Ramos (cell line): ENCODE measurements at regions not wholly inside any gene's neighbourhood (a gene's known extent, or its start where the extent isn't known, plus 50 kb on each side); places are given as distances from the start of the nearest gene placed in this dataset.
"Not testable (repeated sequence)": the region's sequence is repeated elsewhere in the genome, so short reads cannot be mapped to it uniquely, and the experiment has no call there.

Experiments used
- in situ Hi-C: fragments of 300-500 bp; cut with MboI; formaldehyde crosslinking; loops from one replicate; pipeline ENCODE4 v1.14.3; 2022; ENCODE audit warnings: low sequenced_read_pairs; ENCODE audit not compliant: unreplicated experiment

DNA sequence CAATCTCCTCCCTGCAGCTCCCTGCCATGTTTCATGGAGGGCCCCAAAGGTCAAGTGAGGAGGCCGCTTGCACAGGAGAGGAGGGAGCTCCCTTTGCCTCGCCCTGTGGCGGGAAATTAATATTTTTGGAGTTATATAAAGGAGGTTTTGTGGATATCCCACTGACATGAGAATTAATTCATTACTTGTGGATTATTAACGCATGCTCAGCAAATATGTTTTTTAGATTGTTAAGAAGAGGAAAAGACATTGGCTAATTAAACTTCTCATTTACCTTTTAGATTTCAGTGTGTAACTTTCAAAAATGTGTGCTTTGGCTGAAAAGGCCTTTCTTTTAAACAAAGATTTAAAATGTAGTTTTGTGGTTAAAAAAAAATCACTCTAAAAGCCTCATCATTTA is 474.0 kb downstream of the SOCS6 start:
- in situ Hi-C loops = no loop called here

GRCh38 chr18:70758780-70759179 is 469.9 kb downstream of the SOCS6 start:
- in situ Hi-C loops = no loop called here

DNA sequence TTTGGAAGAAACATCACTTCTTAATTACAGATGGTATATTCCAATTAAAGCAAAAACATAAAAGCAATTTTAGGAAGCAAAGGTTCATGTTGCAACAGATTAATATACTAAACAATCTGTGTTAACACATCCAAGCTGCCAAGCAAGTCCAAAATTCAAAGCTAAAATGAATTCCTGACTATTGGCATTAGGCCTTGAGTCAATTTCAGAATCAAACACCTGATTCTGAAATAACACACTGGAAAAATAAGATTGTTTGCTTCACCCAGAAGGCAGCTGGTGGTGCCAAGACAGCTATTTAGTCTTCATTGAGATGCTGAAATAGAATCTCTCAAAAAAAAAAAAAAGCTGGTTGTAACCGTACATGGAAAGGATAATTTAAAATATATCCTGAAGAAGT is 465.6 kb downstream of the SOCS6 start:
- in situ Hi-C loops = no loop called here

- in situ Hi-C loops = no loop called here
Measured at GRCh38 chr18:70732916-70733315, 444.1 kb downstream of the SOCS6 start.

DNA sequence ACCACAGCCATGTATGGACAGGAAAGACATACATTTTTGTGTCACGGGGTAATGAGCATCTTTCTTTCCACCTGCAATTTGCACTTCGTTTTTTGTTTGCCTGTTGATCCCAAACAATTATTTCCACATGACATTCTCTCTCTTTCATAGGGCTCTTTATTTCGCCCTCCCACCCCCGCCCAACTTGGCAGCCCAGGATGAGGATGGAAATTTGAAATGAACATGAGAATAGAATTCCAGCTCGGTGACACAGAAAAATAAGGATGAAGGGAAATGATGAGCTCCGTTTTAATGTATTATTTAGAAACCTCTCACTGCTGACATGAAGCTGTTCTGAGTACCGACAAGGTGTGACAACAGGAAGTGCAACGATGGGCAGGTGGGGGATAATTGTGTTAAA is 443.3 kb downstream of the SOCS6 start:
- in situ Hi-C loops = no loop called here

GRCh38 chr18:70720607-70721006 is 431.8 kb downstream of the SOCS6 start:
- in situ Hi-C loops = no loop called here

GRCh38 chr18:70709720-70710119 is 420.9 kb downstream of the SOCS6 start:
- in situ Hi-C loops = no loop called here

- in situ Hi-C loops = no loop called here
Measured at GRCh38 chr18:70709144-70709543, 420.3 kb downstream of the SOCS6 start.

- in situ Hi-C loops = no loop called here
Measured at GRCh38 chr18:70705831-70706416, 417.1 kb downstream of the SOCS6 start.

DNA sequence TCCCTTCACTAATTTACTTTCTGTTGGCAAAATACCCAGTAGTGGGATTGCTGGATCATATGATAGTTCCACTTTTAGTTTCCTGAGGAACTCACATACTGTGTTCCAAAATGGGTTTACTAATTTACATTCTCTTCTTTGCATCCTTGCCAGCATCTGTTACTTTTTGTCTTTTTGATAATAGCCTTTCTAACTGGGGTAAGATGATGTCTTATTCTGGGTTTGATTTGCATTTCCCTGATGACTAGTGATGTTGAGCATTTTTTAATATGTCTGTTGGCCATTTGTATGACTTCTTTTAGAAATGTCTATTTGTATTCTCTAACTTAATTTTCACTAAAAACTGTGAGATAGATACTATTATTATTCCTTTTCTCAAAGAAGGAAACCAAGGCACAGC is 411.7 kb downstream of the SOCS6 start:
- in situ Hi-C loops = no loop called here

GRCh38 chr18:70698574-70698973 is 409.7 kb downstream of the SOCS6 start:
- in situ Hi-C loops = no loop called here

GRCh38 chr18:70693246-70693645 is 404.4 kb downstream of the SOCS6 start:
- in situ Hi-C loops = no loop called here

- in situ Hi-C loops = not testable (repeated sequence)
Measured at GRCh38 chr18:70689765-70690164, 400.9 kb downstream of the SOCS6 start.

- in situ Hi-C loops = no loop called here
Measured at GRCh38 chr18:70688286-70688685, 399.4 kb downstream of the SOCS6 start.

- in situ Hi-C loops = no loop called here
Measured at GRCh38 chr18:70684821-70685220, 396.0 kb downstream of the SOCS6 start.

DNA sequence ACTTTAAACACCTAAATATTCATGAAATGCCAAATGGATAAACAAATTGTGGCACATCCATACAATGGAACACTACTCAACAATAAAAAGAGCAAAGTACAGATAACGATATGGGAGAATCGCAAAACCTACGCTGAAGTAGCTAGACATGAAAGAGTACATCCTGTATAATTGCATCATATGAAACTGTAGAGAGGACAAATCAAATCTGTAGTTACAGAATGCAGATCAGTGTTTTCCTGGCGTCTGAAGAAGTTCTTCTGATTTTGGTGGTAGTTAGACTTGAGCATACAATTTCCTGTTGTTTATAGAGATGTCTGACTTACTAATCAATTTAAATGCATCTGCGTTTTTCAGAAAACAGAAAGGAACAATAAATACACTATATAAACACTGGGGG is 394.4 kb downstream of the SOCS6 start:
- in situ Hi-C loops = no loop called here

DNA sequence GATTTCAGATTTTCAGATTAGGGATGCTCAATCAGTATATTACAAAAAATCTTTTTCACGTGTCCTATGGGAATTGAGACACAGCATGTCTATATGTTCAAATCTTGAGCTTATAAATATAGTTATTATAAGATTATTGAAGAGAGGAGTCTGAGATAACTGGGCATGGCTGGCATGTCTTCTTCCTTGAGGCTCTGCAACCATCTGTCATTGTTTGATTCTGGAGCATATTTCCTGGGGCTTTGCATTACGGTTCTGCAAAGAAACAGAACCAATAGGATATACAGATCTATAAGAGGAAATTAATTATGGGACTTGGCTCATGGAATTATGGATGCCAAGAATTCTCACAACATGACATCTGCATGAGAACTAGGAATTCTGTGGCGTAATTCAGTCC is 386.1 kb downstream of the SOCS6 start:
- in situ Hi-C loops = no loop called here

DNA sequence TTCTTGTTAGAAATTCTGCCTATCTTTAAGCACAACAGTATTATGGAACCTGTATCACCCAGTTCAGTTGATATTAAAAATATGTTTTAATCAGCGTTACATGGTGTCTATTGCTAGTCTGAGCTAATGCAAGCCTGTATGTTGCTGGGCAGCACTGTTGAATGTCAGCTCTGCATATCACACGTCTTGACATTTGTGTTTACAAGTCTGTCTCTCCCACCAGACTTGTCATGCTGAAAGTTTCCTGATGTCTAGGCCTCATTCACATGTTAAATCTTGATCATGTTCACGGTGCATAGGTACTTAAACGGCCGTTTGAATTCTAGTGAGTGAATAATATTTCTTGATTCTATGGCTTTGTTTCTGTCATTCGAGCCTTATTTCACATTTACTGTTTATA is 385.0 kb downstream of the SOCS6 start:
- in situ Hi-C loops = no loop called here

GRCh38 chr18:70672581-70672980 is 383.7 kb downstream of the SOCS6 start:
- in situ Hi-C loops = no loop called here

GRCh38 chr18:70671889-70672565 is 383.2 kb downstream of the SOCS6 start:
- in situ Hi-C loops = no loop called here

DNA sequence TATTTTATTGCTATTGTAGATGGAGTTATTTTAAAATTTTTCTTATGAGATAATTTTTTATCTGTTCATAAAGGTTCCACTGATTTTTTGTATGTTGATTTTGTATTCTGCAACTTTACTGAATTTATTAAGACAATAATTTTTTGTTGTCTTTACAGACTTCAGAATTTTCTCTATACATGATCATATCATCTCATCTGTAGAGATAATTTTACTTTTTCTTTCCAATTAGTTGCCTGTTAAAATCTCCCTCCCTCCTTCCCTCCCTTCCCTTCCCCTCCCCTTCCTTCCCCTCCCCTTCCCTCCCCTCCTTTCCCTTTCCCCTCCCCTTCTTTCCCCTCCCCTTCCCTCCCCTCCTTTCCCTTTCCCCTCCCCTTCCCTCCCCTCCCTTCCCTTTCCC is 378.1 kb downstream of the SOCS6 start:
- in situ Hi-C loops = no loop called here

DNA sequence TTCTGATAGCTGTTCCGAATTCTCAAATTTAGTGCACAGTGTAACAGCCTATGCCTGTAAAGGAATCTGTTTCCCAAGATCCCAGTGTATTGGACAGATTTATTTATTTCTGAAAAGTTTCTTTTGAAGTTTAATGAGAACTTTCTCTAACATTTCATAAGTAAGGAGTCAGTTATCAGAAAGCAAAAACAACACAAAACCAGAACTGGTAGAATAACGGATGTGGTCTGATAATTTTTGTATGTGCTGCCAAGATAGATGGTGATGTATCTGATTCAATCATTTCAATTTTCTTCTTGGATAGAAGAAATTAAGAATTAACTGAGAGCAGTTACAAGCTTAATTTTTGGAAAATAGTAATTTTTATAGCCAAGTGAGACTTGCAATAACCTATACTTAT is 374.3 kb downstream of the SOCS6 start:
- in situ Hi-C loops = no loop called here
